Esophagus squamous epithelium (tissue), 4 donors: ENCODE measurements at regions not wholly inside any gene's neighbourhood (a gene's known extent, or its start where the extent isn't known, plus 50 kb on each side); places are given as distances from the start of the nearest gene placed in this dataset.

ENCODE experiments used
- CTCF ChIP-seq, 6 experiments: fragments of 450-650 bp in 4 of 6; fragments of 200-600 bp in 2 of 6; sonication (generic) in 2 of 6; IDR thresholded peaks; one replicate each; pipeline ENCODE4 v1.5.1; 2016 to 2019; ENCODE audit warnings: antibody characterized with exemption in 6 of 6, mild to moderate bottlenecking in 4 of 6, moderate library complexity in 4 of 6
- POLR2A ChIP-seq, 4 donors: fragments of 450-650 bp; IDR thresholded peaks; one replicate each; pipeline ENCODE4 v1.6.1; 2017; ENCODE audit warnings: antibody characterized with exemption in 4 of 4, mild to moderate bottlenecking in 4 of 4, moderate library complexity in 3 of 4

DNA sequence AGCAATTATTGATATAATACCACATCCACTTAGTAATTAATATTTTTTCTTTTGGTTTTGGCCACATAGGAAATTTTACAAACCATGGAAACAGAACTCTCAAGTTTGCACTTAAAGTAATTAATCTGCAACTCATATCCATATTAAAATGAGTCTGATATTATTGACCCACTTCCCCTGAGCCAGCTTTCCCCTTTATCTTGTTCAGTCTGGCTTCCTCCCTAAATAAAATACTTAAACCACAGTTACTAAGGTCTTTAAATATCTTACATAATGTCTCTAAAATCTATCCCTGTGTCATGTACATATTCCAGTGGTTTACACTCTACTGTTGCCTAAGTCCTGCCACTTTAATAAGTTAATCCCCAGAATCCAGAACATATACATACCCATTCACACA is 564.9 kb upstream of the FSHR start:
- TF ChIP-seq CTCF (IDR thresholded peaks at IDR 0.05) (no peak), POLR2A (IDR thresholded peaks at IDR 0.05) (no peak)
